NCI-H1694 treated with DMSO at 0.1 percent for 48 hours (cell line): ENCODE measurements at regions not wholly inside any gene's neighbourhood (a gene's known extent, or its start where the extent isn't known, plus 50 kb on each side); places are given as distances from the start of the nearest gene placed in this dataset.

Experiments
- DNase-seq: peaks from one replicate; lab custom pipeline; 2025; lab: John Stamatoyannopoulos, UW

DNA sequence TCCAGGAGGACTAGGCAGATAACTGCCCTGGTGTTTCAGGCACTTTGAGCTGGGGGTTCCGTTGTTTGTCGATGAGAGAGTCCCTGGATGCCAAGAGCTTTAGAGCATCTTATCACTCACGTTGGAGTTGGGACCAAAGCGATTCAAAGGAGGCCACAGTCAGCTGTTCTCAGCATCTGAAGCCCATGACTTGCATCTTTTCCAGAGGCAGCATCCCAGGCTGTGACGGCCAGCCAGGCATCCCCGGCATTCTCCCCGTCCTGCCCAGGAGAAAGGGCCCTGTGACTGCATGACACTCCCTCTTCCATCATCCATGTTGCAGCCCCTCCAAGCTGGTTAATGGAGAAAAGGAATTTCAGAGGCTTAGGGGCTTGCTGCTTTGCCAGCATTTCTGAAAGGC lies 520.3 kb downstream of the CDH26 start:
- DNase-seq = no peak

DNA sequence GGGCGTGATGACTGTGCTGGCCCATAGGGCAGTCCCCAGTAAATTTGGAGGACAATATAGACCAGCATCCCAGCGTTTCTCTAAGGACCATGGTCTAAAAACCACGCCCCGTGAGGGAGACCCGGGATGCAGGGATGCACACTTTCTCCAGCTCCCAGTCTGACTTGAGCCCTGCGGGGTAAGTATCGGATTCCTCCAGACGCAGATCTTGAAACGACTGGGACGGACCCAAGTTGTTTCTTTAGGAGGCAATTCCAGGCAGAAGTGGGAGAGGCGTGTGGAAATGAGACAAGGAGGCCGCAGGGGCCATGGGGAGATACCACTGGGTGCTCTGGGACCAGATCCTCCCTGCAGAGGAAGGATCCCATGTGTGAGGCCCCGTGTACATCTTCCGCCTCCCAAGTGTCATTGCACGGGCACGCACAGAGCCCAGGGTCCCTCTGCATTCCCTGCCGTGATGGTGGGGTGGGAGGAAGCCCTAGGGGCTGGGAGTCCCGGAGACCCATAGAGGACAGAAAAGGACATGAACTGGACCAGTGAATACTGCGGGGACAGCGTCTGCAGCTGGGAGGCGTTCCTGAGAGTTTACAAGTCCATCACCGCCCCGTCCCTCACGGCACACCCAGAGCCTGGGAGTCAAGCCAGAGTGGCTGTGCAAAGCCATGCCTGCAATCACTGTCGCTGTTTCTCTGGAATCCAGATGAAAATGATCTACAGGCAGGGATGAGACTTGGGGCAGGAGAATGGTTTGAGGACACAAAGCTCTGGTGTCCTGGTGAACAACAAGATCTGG lies 522.9 kb downstream of the CDH26 start:
- DNase-seq = no peak

DNA sequence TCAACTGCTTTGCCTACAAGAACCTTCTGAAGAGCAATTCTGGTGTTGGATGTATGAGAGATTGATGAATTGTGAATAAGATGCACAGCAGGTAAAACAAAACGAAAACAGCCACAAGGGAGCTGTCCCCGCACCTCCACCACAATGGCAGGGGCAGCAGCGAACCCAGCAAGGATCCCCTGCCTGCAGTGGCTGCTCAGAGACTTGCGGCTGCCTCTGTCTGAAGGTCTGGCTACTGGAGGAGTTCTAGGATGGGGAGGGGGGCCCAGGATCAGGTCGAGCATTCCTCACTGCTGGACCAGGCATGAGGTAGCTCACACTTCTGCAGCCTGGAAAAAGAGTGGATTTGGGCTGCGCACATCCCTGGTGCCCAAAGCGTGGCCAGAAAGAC lies 523.5 kb downstream of the CDH26 start:
- no peak for DNase-seq

DNA sequence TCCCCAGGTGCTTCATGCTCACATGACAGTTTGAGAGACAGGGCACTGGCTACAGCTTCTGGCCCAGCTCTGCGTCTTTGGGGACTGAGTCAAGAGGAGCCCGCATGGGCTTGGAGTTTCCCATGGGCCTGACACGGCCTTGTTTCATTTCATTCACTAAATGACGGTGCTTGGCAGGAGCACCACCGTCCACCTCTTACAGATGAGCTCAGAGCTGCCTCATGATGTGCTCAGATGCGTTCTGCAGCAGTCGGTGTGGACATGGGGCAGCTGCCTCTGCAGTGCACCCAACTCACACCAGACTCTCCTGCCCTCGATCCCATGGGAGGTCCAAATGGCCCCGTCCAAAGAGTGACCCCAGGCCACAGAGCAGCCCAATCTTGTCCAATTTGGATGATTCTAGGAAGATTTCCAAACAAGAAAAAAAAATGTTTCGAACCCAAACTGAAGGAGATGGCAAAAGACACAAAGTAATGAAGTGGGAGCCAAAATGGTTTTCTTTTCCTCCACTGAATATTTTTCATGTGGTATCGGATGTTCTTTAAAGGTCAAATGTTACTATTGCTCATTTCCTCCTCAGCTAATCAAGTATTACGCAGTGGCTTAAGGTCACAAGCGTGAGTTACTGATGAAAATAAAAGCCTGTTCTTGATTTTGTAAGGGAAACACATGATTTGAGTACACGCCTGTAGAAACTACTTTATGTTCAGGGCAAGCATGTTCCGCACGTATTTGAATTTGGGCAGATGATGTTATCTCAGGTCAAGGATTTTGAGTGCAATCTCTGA lies 524.2 kb downstream of the CDH26 start:
- no peak for DNase-seq

DNA sequence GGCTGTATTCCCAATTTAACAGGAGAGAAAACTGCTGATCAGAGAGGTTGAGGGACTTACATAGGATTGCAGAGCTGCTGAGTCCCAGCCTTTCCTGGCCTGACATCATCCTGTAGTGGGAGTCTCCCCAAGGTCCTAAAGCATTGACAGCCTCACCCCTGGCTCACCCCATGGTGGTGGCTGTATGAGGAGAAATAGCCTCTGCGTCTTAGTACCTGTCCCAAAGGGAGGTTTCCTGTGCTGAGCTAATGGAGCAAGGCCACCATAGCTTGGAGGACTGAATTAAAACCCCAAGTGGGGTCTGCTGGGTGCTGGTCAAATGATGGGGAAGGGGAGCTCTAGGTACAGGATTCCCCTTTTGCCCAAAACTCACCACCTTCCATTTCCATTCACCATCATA lies 525.1 kb downstream of the CDH26 start:
- DNase-seq = no peak

DNA sequence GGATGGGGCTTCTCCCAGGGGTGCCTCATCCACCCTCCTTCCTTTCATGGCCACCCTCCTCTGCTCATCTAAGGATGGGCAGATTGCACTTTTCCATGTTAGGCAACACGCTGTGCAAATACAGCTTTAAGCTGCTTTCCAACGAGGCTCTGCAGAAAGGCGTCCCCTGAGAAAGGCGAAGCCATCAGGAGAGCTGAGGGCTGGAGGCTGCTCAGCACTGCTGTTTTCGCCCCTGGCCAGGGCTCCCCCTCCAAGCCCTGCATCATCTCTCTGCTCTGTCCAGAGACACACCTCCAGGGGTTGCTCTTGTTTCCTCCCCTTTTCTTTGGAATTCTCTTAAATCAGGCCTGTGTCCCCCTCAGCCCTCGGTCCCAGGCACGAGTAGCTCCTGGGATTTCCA lies 526.1 kb downstream of the CDH26 start:
- no peak for DNase-seq

DNA sequence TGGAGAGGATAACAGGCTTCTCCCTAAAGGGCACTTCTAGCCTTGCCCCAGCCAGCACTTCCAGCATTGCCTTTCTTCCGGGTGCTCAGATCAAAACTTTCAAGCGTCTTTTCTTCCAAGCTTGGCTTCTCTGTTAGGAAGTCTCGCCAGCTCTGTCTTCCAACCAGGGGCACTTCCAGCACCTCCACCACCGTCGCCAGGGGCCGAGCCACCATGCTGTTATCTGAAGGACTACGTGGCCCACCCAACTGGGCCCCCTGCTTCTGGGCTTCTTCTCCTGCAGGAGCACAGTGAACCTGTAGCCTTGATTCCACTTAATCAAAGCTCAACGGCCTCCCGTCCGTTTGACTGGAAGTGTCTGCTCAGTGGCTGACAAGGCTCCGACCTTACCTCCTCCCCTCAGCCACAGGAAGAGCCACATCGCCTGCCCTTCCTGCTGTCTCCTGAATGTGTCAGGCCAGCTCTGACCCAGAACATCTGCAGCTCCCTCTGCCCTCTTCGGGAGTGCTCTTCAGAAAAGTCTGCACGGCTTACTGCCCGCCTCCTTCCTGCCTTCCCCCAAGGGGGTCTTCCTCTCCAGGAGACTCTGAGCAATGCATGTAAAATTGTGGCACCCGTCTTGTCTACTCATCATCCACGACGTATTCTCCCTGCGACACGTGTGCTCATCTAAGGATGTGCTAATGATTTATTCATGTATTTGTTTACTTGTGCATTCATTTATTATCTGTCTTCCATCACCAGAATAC lies 527.0 kb downstream of the CDH26 start:
- no peak for DNase-seq

DNA sequence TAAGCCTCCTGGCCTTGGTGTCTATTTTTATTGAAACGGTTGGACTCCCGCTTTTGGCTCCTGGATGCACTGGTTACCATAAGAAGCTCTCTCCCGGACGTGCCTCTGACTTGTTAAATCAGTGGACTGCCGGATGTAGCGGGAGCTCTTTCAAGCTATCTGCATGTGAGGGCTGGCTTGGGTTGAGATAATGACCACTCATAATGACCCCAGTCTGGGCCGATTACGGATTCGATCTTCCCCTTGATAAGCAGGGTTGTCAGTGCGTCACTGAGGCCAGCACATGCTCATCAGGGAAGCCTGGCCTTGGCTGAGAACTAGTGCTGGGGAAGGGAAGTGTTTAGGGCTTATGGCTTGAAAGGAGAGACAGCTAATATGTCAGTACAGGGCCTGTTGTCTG lies 528.1 kb downstream of the CDH26 start:
- DNase-seq = no peak

DNA sequence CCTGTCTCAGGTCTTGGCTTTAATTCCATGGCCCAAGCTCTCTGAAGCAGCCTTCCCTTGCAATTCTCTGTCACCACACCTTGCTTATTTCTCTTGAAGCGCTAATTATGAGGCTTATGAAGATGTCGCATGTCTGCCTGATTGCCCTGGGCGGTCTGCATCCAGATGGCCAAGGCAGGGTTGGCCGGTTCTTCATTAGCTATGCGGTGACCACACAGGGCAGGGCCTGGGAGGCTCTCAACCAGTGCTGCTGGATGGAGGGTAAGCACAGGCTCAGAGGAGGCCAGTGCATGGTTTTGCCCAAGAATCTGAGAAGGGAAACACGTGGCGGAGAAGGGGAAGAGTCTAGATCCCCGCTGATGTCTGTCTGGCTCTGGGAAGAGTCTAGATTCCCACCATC lies 528.7 kb downstream of the CDH26 start:
- DNase-seq = no peak

DNA sequence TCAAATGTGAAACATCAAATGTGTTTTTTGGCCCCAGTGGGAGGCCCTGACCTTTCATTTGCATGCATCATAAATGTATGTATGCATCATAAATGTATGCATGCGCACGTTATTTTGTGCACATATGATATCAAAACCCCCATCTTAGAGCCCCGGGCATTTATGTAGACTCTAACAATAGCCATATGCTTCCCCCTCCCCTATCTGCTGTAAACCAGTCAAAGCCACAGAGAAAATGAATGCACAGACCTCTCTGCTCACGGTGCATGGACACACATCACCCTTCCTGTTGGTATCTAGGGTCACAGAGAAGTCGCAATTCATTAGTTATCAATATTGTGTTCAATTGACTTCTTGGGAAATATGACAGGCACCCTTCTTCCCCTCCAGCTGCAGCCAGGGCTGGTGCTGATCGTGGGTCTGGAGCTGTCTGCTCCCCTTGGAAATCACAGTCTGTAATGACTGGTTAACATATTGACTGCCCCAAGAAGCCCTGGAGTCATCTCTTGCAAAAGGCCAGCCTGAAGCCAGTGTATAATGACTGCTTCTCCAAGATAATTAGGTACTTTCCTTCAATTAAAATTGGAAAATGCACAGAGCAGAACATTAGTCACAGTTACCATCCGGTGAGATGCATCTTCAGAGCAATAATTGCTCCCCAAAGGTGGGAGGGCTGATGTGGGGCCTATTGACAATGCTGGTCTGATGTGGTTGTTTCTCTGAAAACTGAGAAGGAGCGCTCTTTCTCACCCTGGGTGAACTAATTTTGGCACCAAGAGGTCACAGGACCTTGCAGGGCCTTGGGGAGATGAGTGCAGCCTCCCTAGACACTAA lies 532.2 kb downstream of the CDH26 start:
- DNase-seq = no peak

DNA sequence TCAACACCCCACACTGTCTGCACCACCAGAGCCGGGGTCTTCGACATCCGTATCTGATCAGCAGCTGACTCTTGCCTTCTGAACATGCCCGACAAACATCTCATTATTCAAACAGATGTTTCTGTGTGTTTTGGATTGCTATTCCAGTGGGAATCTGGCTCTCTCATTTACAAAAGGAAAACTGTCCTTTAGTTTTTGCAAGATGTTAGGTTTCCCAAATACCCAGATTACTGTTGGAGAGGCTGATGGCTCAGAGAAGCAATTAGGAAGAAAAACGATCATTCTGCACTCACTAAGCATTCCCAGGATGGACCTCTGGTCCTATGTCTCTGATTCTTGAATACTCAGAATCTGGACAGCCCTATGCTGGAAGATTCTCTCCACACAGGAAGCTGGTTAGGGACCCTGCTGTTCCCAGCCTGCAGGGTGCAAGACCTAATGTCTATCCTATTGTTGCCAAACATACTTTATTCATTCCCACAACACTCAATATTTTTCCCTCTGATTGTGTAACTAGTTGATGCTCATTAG lies 532.9 kb downstream of the CDH26 start:
- no peak for DNase-seq

DNA sequence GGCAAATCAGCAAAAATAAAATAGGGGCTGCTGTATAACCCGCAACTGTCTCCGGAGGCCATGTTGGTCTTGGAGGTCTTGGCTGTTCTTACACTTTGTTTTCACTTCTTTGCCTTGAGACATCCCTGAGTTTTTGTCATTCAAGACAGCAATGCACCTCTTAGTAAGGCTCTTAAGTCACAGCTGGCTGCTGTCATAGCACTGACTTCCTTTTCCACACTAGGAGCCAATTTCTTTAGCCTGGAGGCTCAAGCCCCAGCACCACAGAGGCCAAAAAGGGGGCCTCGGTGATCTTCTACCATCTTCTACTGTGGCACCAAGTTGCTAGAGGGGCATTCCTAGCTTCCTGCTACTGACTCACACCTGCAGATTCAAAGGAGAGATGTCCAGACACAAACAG lies 536.3 kb downstream of the CDH26 start:
- no peak for DNase-seq

DNA sequence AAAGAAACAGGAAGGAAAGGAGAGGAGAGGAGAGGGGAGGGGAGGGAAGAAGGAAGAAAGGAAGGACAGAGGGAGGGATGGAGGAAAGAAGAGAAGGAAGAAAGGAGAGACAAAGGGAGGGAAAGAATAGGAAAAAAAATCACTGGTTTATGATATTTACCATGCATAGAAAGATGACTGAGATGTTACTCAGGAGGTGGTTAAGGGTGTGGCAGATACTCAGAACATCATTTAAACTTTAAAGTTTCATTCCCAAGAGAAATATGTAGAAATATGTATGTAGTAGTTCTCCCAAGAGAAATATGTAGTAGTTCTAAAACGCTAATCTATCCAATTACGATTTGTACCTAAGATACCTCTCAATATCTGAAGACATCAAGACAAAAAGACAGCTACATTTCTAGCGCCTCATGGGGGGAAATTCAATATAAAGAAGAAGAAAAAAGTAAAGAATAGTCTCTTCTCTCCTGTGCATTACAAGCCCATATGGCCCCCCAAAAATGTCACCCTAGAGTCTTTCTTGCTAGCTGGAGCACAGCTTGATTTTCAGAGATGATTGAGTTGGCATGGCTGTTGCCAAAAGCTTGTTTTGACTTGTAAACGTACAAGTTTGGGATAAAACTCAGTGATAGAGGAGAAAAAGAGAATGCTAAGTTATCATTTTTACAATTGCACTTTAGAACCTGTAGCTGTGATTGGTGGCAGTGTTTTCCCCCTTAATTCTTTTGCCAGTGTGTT lies 539.2 kb downstream of the CDH26 start:
- DNase-seq = no peak

DNA sequence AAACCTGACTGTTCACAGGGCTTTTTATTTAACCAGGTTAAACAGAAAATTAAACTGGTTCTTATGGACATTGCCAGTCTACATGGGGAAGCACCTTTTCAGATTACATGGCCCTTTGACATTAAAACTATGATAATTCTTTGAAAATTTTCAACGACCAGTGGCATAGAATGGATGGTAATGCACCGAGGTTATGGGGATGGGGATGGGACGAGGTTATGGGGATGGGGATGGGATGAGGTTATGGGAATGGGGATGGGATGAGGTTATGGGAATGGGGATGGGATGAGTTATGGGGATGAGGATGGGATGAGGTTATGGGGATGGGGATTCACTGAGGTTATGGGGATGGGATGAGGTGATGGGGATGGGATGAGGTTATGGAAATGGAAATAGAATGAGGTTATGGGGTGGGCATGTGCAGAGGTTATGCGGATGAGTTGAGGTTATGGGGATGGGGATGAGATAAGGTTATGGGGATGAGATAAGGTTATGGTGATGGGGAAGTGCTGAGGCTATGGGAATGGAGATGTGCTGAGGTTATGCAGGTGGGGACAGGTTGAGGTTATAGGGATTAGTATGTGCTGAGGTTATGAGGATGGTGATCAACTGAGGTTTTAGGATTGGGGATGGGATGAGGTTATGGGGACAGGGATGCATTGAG lies 541.9 kb downstream of the CDH26 start:
- no peak for DNase-seq

DNA sequence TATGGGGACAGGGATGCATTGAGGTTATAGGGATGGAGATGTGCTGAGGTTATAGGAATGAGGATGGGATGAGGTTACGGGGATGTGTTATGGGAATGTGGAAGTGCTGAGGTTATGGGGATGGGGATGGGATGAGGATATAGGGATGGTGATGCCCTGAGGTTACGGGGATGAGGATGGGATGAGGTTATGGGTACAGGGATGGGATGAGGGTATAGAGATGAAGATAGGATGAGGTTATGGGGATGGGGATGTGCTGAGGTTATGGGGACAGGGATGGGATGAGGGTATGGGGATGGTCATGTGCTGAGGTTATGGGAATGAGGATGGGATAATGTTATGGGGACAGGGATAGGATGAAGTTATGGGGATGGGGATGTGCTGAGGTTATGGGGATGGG lies 542.8 kb downstream of the CDH26 start:
- DNase-seq = no peak

DNA sequence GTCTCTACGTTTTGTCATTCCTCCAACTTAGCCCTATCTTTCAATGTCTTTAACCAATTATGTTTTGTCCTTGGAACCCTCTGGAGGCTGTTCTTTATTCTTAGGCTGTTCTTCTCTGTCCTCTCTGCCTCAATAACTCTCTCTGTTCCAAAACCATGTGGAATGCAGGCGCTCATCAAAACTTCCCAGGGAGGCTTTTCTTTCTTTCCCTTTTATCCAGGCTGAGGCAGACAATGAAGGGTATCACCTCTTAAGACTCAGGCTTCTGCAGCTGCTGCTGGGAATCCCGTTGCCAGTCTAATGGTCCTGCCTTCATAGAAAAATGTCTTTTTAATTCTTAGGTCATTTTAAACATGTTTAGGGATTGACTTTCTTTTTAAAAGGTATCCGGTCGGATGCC lies 544.7 kb downstream of the CDH26 start:
- no peak for DNase-seq

DNA sequence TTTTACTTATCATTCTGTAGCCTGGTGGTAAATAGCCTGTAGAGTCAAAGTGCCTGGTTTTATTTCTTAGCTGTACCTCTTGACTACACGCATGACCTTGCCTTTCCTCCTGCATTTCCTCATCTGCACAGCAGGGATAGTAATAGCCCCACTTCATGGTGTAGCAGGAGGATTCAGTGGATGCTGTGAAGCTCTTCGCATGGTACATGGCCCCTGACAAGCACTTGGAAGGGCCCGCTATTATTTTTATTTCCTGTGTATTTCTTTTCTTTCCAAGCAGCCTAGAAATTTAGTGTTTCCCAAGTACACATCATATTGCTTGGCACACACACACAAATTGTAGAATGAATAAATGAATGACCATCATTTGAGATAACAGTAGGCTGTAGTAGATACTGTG lies 547.2 kb downstream of the CDH26 start:
- DNase-seq = no peak

DNA sequence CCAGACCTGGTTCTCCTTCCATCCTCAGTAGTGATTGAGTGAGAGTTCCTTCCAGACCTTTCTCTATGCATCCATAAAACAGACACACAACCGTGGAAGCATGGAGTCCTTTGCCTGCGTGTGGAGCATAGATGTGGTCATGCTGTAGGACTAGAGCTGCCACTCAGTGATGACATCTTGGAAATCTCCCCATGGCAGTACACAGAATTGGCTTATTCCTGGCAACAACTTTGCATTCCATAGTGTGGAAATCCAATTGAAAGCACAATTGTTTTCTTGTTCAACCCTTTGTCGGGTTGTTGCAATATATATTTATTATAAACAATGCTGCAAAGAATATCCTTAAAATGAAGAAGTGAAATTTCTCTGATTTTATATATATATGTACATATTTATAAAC lies 547.8 kb downstream of the CDH26 start:
- no peak for DNase-seq

DNA sequence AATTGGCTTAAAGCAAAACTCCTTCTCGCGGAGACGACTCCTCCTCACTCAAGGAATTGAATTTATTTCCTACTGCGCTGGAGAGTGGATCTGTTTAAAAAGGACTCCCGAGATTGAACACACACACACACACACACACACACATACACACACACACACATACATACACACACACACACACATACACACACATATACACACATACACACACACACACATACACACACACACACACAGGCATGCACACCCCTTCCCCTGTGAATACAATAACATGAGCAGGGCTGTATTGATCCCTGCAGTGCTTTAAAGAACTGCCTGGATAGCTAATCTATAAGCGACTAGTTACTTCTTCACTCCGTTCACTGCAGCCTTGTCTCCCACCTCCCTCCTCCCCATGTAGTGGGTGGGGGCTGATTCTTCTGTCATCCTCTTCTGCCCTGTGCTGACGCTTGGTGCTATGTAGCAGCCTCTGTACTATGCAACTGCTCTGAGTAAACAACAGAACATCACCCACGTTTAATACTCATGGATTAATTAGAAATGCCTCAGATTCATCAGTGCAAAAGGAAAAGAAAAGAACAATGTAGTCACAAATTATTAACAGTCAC lies 549.0 kb downstream of the CDH26 start:
- no peak for DNase-seq

DNA sequence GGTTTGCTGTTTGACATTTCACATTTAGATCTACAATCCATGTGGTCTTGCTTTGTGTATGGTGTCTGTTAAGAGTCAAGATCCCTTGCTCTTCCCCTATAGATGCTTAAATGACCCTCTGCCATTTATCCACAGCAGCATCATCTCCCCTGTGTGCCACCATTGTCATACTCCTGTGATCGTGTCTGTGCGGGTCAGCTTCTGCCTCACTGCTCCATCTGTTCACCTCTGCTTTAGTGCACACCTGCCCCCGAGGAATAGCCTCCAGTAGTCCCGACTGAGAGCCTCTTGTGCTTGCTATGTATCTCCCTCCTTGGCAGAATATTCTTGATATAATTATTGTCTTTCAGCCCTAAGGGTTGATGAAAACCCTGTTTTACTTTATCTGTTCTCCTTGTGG lies 551.2 kb downstream of the CDH26 start:
- DNase-seq = no peak
